IPS DF 6.9 (cell line): ENCODE measurements at regions not wholly inside any gene's neighbourhood (a gene's known extent, or its start where the extent isn't known, plus 50 kb on each side); places are given as distances from the start of the nearest gene placed in this dataset.

ENCODE experiments used
- DNase-seq: peaks from one replicate; pipeline ENCODE4 v3.0.0-alpha.2; 2013; ENCODE audit warnings: low read depth, low spot score
- H3K27ac ChIP-seq: one replicate; pipeline ENCODE4 v1.5.1; 2013; ENCODE audit warnings: low read length, control low read depth
- H3K27me3 ChIP-seq: 2 replicates; pipeline ENCODE4 v1.6.1; 2013; ENCODE audit warnings: mild to moderate bottlenecking, low read length; ENCODE audit not compliant: control insufficient read depth, insufficient read depth
- H3K36me3 ChIP-seq: 2 replicates; pipeline ENCODE4 v1.6.1; 2013; ENCODE audit warnings: low read length; ENCODE audit not compliant: control insufficient read depth, insufficient read depth
- H3K4me1 ChIP-seq: 2 replicates; pipeline ENCODE4 v1.6.1; 2013; ENCODE audit warnings: low read length; ENCODE audit not compliant: control insufficient read depth, insufficient read depth
- H3K4me3 ChIP-seq: 2 replicates; pipeline ENCODE4 v1.5.1; 2013; ENCODE audit warnings: mild to moderate bottlenecking, low read length
- H3K9me3 ChIP-seq: 2 replicates; pipeline ENCODE4 v1.6.1; 2013; ENCODE audit warnings: low read length, inconsistent platforms; ENCODE audit not compliant: control insufficient read depth, insufficient read depth
- WGBS: extraction: QIAGEN DNeasy Blood & Tissue Kit; methylation state at CpG from one replicate; pipeline ENCODE4 v1.1.7; 2013; ENCODE audit warnings: mixed read lengths, missing lambda C conversion rate; ENCODE audit not compliant: insufficient read length, insufficient coverage; 5-methylcytosine and 5-hydroxymethylcytosine counted together

DNA sequence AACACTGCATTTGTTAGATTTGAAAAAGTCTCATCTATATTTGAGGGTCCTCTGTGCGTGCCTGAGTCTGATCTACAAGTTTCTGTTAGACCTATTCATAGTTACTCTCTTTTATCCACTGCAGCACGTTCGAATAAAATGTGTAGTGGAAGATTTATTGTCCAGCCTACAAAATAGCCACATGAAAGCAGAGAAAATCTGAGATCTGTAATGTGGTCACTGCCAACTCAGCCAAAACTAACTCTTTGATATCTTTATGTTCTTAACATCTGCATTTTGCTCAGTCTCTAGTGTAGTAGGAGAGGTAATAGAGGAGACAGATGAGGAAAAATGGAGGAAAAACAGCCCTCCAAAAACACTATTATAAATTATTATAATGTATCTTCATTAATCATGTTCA is 354.0 kb downstream of the NPR3 start:
- DNase-seq = no peak
- Histone ChIP-seq H3K4me1 (no peaks in the 10 kb centered on the region), H3K27ac (no peak overlapping the region), H3K36me3 (no peaks in the 10 kb centered on the region), H3K9me3 (no peaks in the 10 kb centered on the region), H3K4me3 (no peak overlapping the region), H3K27me3 (no peaks in the 10 kb centered on the region)
- WGBS = no CpG with 5 or more reads among the region's 3 CpGs

DNA sequence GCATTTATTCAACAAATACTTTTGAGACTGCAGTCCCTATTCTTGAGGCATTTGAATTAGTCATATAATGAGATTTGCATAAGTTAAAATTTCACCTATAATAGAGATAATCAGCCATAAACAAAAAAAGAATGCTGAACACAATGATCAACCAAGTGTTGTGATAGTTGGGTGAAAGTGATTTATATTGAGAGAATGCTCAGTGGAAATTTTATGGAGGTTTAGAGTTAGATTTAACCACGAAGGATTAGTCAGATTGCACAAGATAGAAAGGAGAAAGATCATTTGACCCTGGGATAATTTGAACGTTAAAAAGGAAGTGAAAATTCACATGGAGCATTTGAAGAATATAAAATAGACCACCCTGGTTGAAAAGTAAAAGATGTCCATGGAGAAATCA is 356.2 kb downstream of the NPR3 start:
- H3K27me3 ChIP-seq = no peaks in the 10 kb centered on the region
- no peak overlapping the region for H3K4me3 ChIP-seq
- H3K36me3 ChIP-seq = no peaks in the 10 kb centered on the region
- 100% methylated on average over 1 of the region's 2 CpGs for WGBS
- H3K27ac ChIP-seq = no peak overlapping the region
- H3K9me3 ChIP-seq = no peaks in the 10 kb centered on the region
- no peaks in the 10 kb centered on the region for H3K4me1 ChIP-seq
- DNase-seq = no peak

DNA sequence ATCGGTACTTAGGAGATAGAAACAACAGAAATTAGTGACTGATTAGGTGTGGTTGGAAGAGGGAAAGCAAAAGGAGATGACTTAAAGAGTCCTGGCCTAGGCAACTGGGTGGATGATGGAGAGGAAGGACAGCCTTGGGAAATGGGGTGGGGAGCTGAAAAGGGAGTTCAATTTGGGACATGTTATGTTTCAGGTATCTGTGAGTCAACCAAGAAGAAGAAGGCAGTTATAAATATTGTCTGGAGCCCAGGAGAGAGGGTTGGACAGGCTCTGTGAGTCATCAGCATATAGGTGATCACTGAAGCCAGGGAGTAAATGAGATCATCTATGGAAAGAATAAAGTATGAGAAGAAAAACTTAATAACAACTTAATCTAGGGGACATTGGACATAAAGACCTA is 357.7 kb downstream of the NPR3 start:
- H3K4me1 ChIP-seq = no peaks in the 10 kb centered on the region
- no peak for DNase-seq
- WGBS = no CpG with 5 or more reads among the region's 1 CpG

DNA sequence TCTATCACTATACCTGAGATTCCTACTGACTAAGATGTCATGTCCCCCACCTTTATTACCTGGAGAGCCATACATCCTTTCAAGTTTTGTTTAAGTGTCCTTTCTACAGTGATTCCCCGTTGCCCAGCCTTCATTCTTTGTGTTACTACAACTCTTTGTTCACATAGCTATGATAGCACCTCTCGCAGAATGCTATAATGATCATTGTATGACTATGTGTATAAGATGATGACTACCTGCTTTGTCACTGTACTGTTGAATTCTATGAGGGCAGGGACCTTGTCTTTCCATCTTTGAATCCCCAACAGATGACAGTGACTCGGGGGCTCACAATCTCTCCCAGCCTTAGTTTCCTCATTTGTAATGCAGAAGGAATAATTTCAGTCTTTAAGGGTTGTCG is 361.2 kb downstream of the NPR3 start:
- no peaks in the 10 kb centered on the region for H3K36me3 ChIP-seq
- WGBS = no CpG with 5 or more reads among the region's 4 CpGs
- no peaks in the 10 kb centered on the region for H3K27me3 ChIP-seq
- H3K27ac ChIP-seq = no peak overlapping the region
- H3K4me1 ChIP-seq = no peaks in the 10 kb centered on the region
- no peaks in the 10 kb centered on the region for H3K9me3 ChIP-seq
- H3K4me3 ChIP-seq = no peak overlapping the region
- DNase-seq = no peak

More for the DNA sequence above, 357.7 kb downstream of the NPR3 start:
- H3K4me3 ChIP-seq = no peak overlapping the region
- no peaks in the 10 kb centered on the region for H3K9me3 ChIP-seq
- H3K36me3 ChIP-seq = no peaks in the 10 kb centered on the region
- no peaks in the 10 kb centered on the region for H3K27me3 ChIP-seq
- no peak overlapping the region for H3K27ac ChIP-seq

DNA sequence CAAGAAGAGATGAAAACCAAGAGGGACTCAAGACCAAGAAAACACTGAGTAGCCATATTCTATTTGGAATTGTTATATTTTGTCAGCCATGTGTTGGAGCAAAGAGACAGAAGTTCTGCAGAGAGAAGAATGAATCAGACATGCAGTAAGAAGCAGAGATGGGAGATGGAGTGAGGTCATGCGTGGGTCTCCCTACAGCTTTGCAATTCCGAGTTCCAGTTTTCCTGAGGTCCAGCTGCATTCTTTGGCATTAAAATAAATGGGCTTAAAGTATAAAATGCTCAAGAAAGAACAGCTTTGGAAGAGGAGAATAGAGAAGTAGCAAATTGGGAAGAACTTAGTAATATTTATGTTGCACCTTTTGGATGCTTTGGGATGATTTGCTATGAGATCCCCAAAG is 361.6 kb downstream of the NPR3 start:
- no peak for DNase-seq
- no peaks in the 10 kb centered on the region for H3K4me1 ChIP-seq
- no CpG with 5 or more reads among the region's 2 CpGs for WGBS
- H3K27me3 ChIP-seq = no peaks in the 10 kb centered on the region
- no peak overlapping the region for H3K27ac ChIP-seq
- no peaks in the 10 kb centered on the region for H3K36me3 ChIP-seq
- H3K4me3 ChIP-seq = no peak overlapping the region
- H3K9me3 ChIP-seq = no peaks in the 10 kb centered on the region

DNA sequence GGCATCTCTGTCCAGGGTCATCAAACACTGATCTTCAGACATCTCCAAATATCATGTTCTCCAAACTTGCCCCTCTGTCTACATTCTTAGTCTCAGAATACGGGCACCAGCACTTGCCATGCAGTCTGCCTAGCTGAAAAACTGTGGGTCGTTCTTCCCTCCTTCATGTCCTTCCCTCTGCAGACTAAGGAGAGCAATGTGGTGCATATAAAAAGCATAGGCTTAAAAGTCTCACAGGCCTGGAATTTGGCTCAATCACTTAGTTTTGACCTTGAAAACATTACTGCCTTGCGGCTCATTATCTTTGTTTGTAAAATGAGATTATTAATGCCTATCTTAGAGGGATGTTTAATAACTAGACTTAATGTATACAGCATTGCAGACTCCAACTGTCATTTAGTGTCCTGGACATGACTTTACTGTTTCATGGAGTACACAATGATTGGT is 362.8 kb downstream of the NPR3 start:
- no peak for DNase-seq

DNA sequence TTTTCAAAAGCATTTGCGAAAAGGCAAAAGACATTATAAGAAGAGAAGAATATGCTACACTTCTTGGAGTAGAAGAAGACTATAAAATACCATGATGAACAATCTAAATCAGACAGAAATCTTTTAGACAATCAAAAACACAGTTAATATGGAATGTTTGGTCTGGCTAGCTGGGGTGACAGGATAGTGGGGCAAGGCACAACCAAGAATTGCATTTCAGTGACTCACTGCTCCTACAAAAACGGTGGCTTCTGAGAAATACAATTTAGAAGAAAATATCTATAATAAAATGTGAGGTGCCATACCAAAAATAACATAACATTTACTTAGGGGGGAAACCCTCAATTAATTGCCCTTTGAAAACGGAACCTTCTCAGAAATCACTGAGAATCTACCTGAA is 363.4 kb downstream of the NPR3 start:
- WGBS = no CpG with 5 or more reads among the region's 3 CpGs
- Histone ChIP-seq H3K27me3 (no peaks in the 10 kb centered on the region), H3K4me1 (no peaks in the 10 kb centered on the region), H3K36me3 (no peaks in the 10 kb centered on the region), H3K9me3 (no peaks in the 10 kb centered on the region), H3K27ac (no peak overlapping the region), H3K4me3 (no peak overlapping the region)
- no peak for DNase-seq

More for the DNA sequence above, 362.8 kb downstream of the NPR3 start:
- H3K36me3 ChIP-seq = no peaks in the 10 kb centered on the region
- H3K27ac ChIP-seq = no peak overlapping the region
- no CpG with 5 or more reads among the region's 3 CpGs for WGBS
- H3K9me3 ChIP-seq = no peaks in the 10 kb centered on the region
- H3K4me1 ChIP-seq = no peaks in the 10 kb centered on the region
- H3K4me3 ChIP-seq = no peak overlapping the region
- H3K27me3 ChIP-seq = no peaks in the 10 kb centered on the region

DNA sequence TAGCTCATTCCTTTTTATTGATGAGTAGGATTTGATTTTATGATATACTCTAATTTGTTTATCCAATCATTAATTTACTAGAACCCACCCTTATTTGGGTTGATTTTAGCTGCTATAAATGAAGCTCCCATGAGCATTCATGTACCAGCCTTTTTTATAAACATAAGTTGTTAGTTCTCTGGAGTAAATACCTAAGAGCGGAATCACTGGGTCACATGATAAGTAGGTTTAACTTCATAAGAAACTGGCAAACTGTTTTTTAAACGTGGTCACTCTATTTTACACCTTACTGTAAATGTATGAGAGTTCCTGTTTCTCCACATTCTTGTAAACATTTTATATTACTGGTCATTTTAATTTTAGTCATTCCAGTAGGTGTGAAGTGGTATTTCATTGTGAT is 364.6 kb downstream of the NPR3 start:
- H3K4me1 ChIP-seq = no peaks in the 10 kb centered on the region
- DNase-seq = no peak
- H3K36me3 ChIP-seq = no peaks in the 10 kb centered on the region
- no peak overlapping the region for H3K27ac ChIP-seq
- H3K4me3 ChIP-seq = no peak overlapping the region
- WGBS = no CpG with 5 or more reads among the region's 2 CpGs
- no peaks in the 10 kb centered on the region for H3K9me3 ChIP-seq
- no peaks in the 10 kb centered on the region for H3K27me3 ChIP-seq

DNA sequence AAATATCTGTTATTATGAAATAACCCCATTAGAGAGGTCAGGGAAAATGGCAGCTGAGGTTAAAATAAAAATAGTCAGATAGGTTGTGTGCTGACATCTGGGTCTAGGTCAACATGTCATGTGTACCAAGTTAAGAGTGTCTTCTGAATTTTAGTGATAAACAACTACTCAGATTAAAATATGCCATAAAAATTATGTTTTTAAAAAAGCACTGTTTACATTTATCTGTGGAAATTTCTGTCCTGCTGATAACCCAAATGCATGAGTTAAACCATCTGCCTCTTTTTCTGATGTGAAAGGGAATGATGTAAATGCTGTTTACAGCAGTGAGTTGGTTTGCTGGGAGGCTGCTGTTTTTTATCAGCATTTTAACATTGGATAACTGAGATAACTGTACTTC is 361.2 kb upstream of the TARS1 start:
- H3K27ac ChIP-seq = no peak overlapping the region
- H3K9me3 ChIP-seq = no peaks in the 10 kb centered on the region
- no peak for DNase-seq
- no peaks in the 10 kb centered on the region for H3K4me1 ChIP-seq
- H3K36me3 ChIP-seq = no peaks in the 10 kb centered on the region
- H3K27me3 ChIP-seq = no peaks in the 10 kb centered on the region
- H3K4me3 ChIP-seq = no peak overlapping the region

DNA sequence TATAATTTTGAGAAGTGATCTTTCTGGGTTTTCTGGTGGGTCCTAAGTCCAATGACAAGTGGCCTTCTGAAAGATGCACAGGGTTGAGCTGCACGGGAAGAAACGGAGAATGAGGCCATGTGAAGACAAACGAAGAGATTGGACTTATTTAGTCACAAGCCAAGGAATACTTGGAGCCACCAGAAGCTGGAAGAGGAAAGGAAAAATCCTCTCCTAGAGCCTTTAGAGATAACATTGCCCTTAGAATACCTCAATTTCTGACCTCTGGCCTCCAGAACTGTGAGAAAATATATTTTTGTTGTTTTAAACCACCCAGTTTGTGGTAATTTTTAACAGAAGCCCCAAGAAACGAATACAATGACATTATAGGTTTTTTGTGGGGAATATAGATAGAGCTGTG is 360.5 kb upstream of the TARS1 start:
- Histone ChIP-seq H3K4me3 (no peak overlapping the region), H3K27me3 (no peaks in the 10 kb centered on the region), H3K9me3 (no peaks in the 10 kb centered on the region), H3K4me1 (no peaks in the 10 kb centered on the region), H3K36me3 (no peaks in the 10 kb centered on the region), H3K27ac (no peak overlapping the region)
- WGBS = no CpG with 5 or more reads among the region's 4 CpGs
- DNase-seq = no peak

DNA sequence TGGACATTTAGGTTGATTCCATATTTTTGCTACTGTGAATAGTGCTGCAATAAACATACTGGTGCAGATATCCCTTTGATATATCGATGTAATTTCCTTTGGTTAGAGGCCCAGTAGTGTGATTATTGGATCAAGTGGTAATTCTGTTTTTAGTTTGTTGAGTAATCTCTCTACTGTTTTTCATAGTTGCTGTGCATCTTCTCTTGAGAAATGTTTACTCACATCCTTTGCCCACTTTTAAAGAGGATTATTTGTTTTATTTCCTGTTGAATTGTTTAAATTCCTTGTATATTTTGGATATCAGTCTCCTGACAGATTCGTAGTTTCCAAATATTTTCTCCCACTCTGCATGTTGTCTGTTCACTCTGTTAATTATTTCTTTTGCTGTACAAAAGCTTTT is 352.6 kb upstream of the TARS1 start:
- Histone ChIP-seq H3K27ac (no peak overlapping the region), H3K9me3 (no peaks in the 10 kb centered on the region), H3K4me1 (no peaks in the 10 kb centered on the region; the same call in 1 of the 2 replicates), H3K27me3 (no peaks in the 10 kb centered on the region), H3K36me3 (no peaks in the 10 kb centered on the region), H3K4me3 (no peak overlapping the region)
- WGBS = no CpG with 5 or more reads among the region's 2 CpGs
- no peak for DNase-seq
